Peyer's patch (tissue), 4 donors: ENCODE measurements at regions not wholly inside any gene's neighbourhood (a gene's known extent, or its start where the extent isn't known, plus 50 kb on each side); places are given as distances from the start of the nearest gene placed in this dataset.

Experiments used
- CTCF ChIP-seq, 6 experiments: fragments of 450-650 bp in 4 of 6; fragments of 200-600 bp in 2 of 6; sonication (generic) in 1 of 6; IDR thresholded peaks; one replicate each; pipeline ENCODE4 v1.5.1; 2017 to 2019; ENCODE audit warnings: antibody characterized with exemption in 6 of 6, mild to moderate bottlenecking in 3 of 6, moderate library complexity in 1 of 6
- POLR2A ChIP-seq, 2 donors: fragments of 450-650 bp; IDR thresholded peaks; one replicate each; pipeline ENCODE4 v1.5.1; 2017; ENCODE audit warnings: antibody characterized with exemption in 2 of 2, mild to moderate bottlenecking in 2 of 2, moderate library complexity in 2 of 2

GRCh38 chrX:121958886-121959285 lies 911.5 kb downstream of the GLUD2 start:
- no peak for TF ChIP-seq CTCF (IDR thresholded peaks at IDR 0.05)
- no peak for TF ChIP-seq POLR2A (IDR thresholded peaks at IDR 0.05)
